NCI-H1092 treated with DMSO at 0.1 percent for 48 hours (cell line): ENCODE measurements at regions not wholly inside any gene's neighbourhood (a gene's known extent, or its start where the extent isn't known, plus 50 kb on each side); places are given as distances from the start of the nearest gene placed in this dataset.

ENCODE experiments used
- DNase-seq: peaks from one replicate; lab custom pipeline; 2025; lab: John Stamatoyannopoulos, UW

DNA sequence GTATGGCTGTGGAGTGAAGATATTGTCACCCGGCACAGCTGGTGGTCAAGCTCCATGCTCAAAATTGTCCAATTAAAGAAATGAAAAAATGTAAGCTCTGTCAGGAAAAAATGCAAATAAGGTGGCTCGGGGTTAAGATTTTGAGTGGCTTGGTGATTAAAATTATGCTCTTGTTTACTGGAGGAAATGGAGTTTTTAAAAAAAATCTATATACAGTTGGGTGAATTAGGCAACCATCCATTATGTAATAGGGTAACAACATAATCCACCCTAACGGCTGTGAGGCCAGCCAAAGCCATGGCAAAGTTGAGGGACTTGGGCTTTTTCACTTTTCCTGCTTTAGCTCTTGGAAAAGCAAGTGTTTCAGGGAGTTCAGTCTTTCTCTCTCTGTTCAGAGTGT is 260.8 kb upstream of the HABP2 start:
- DNase-seq: no peak

DNA sequence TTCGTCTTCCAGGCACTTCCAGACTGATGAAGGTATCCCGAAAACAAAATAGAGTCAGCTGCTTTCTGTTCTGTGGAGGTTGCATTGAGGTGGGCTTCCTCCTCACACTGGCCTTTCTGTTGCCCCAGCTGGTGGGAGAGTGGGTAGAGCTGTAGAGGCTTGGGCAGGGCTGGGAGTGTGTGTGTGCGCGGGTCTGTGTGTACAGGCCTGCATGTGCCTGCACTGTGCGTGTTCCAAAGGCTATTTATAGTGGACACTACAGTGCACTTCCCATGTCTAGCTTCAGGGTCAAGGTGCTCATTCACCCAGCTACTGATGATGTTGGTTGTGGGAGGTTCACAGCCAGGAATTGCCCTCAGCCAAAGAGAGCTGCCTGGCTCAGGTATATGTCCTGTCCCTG is 260.1 kb upstream of the HABP2 start:
- no peak for DNase-seq

DNA sequence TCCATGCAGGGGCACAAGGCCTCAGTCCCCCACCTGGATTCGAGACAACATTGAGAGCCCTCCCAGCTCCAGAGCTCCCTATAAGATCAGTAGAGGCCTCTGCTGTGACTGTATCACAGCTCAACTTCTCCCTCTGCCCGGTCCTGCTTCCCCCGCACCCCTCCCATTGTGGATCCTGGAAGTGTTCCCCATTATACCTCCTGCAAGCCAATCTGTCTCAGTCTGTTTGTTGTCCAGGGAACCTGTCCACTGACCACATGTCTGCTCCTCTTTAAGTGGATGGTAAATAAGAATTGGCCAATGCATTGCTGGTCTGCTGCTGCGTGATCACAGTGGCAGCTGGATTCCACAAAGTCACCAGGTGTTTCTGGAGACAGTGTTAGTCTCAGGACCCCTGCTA is 259.7 kb upstream of the HABP2 start:
- DNase-seq: no peak

GRCh38 chr10:113294868-113295267 is 258.0 kb upstream of the HABP2 start:
- DNase-seq: no peak

- no peak for DNase-seq
Measured at GRCh38 chr10:113297226-113297625, 255.6 kb upstream of the HABP2 start.

DNA sequence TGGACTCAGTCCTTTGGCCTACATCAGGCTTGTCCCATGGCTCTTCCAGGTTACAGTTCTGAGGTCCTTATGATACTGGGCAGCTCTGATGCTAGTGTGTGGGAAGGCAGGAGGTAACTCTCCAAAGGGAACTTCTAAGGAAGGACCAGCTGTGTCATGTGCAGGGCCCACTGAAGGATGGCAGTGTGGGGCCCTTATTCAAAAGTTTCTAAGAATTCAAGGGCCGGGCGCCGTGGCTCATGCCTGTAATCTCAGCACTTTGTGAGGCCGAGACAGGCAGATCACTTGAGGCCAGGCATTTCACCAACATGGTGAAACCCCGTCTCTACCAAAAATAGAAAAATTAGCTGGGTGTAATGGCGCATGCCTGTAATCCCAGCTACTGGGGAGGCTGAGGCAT is 254.2 kb upstream of the HABP2 start:
- DNase-seq: no peak

GRCh38 chr10:113300201-113300600 is 252.7 kb upstream of the HABP2 start:
- no peak for DNase-seq

- DNase-seq: no peak
Measured at GRCh38 chr10:113300617-113301016, 252.2 kb upstream of the HABP2 start.

- DNase-seq: no peak
Measured at GRCh38 chr10:113301342-113301984, 251.4 kb upstream of the HABP2 start.

DNA sequence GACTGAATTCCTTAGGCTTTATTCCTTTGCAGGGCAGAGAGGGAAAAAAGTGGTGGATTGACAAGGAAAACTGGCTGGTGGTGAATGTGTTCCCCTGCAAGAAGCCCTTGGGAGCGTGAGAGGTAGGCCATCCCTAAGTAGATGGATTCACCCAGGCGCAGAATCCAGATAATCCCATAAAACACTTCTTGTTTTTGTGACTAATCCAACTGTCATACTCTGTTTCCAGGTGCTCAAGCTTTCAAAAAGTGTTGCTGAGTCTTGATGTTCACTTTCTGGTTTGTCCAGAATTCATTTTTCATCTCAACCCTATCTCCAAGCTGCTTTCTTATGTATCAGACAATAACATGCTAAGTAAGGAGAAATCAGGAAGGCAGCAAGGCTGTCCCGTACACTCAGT is 250.8 kb upstream of the HABP2 start:
- DNase-seq: no peak

DNA sequence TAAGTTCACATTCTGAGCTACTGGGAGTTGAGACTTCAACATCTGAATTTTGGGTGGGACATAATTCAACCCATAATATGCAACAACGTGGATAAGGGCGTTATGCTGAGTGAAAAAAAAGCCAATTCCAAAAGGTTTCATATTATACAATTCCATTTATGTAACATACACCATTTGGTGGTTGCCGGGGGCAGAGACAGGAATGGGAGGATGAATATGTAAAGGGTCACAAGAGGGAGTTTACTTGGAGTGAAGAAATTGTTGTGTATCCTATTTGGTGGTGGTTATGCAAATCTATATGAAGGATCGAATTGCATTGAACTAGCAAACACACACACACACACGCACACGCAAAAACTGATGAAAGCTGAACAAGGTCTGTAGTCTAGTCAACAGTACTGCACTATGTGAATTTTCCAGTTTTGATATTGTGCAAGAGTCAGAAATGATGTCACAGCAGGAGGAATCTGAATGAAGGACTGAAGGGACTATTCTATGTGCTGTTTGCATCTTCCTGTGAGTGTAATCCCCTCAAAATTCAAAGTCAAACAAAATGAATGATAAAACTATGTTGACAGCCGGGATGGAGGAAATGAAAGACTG is 249.2 kb upstream of the HABP2 start:
- DNase-seq: no peak

- no peak for DNase-seq
Measured at GRCh38 chr10:113304726-113305125, 248.1 kb upstream of the HABP2 start.

- DNase-seq: no peak
Measured at GRCh38 chr10:113305871-113306270, 247.0 kb upstream of the HABP2 start.

DNA sequence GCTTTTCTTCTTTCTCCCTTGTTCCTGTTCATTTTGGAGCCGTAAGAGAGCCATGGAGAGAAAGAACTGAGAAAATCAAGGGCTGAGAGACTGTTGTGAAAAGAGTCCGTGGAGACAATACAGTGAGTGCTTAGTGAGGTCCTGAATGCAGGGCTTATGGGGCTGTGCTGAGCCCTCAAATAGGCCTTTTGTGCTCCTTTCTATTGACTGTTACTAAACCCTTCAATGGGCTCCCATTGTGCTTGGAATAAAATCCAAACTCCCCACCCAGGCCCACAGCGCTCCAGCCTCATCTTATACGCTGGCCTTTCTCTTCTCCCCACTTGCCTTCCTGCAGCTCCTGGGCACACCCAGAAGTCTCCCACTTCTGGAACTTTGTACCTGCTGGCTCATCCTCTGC is 243.1 kb upstream of the HABP2 start:
- no peak for DNase-seq

GRCh38 chr10:113310347-113310746 is 242.5 kb upstream of the HABP2 start:
- DNase-seq: no peak

- no peak for DNase-seq
Measured at GRCh38 chr10:113313048-113313602, 239.7 kb upstream of the HABP2 start.

GRCh38 chr10:113313722-113314121 is 239.1 kb upstream of the HABP2 start:
- no peak for DNase-seq

DNA sequence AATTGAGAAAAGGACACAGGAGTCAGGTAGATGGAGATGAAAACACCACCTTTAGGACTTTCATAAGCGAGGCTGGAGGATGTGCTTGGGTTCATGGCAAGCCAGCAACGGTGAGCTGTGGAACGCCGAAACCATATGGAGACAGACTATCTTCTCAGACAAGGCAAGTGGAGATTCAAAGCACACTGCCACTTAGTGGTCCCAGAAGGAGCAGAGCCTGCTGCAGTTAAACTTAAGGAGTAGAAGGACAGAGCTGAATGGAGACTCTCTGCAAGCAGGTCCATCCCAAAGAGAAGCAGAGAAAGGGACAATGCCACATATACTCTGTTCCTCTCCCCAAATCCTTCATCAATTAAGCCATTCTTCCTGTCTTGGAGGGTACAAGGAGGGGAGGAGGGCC is 236.3 kb upstream of the HABP2 start:
- DNase-seq: no peak

DNA sequence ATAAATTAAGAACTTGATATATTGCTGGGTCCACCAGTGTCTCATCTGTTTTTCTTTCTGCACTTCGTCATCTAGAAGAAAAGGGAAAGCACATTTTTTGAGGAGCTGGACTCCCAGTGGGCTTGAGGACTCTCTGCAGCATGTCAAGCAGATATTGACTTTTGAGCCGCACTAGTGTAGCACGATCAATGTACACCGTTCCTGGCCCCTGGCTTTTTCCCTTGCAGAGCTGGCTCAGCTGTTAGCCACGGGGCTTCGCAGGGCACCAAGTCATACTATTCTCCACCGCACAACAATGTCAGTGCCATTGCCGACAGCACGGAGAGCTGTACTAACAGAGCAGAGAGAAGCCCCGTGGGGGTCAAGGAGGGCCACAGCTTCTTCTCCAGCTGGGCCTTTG is 235.4 kb upstream of the HABP2 start:
- DNase-seq: no peak

DNA sequence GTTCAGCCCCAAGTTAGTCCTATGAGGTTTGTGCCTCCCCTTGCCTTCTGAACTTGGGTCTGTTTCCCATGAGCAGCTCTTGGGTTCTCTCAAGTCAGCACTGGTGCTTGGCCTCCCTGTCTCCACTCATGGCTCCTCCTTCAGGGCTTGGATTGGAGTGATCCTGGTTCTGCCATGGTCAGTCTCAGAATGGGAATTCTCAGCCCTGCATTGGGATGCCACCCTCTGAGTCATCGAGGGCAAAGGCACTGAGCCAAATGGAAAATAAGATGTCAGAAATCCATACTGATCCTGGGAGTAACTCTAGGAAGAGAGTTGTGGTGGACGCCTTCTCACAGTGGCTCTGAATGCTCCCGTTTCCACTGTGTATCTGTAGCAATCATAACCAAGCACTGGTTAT is 233.4 kb upstream of the HABP2 start:
- DNase-seq: no peak

GRCh38 chr10:113320211-113320610 is 232.6 kb upstream of the HABP2 start:
- DNase-seq: no peak

- DNase-seq: no peak
Measured at GRCh38 chr10:113320987-113321386, 231.9 kb upstream of the HABP2 start.

DNA sequence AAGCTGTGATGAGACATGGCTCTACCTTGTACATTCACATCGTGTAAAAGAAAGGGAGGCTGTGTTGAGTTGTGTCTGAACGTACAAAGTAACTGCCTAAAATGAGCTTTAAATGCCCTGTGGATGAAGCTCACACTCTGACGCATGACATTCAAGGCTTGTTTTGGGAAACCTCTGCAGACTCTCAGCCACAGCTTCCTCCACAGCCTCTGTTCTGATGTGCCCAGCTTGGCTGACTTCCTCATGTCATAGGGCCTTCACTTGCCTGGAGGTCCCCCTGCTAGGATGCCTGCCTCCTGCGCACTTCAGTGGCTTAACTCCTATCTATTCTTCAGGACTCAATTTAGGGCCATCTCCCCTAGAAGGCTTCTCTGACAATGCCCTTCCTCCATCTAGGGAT is 230.0 kb upstream of the HABP2 start:
- no peak for DNase-seq

DNA sequence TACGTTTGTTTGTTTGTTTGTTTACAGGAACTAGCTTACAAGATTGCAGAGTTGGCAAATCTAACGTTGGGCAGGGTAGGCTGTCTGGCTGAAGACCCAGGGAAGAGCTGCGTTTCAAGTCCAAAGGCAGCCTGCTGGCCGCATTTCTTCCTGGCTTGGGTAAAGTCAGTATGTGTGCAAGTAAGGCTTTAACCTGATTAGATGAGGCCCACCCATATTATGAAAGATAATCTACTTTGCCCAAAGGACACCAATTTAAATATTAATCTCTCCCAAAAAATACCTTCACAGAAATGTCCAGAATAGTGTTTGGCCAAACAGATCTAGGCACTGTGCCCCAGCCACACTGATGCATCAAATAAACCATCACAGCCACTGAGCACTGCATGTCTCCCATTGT is 228.9 kb upstream of the HABP2 start:
- DNase-seq: no peak
